ENCODE measurements at regions not wholly inside any gene's neighbourhood (a gene's known extent, or its start where the extent isn't known, plus 50 kb on each side); places are given as distances from the start of the nearest gene placed in this dataset.

DNA sequence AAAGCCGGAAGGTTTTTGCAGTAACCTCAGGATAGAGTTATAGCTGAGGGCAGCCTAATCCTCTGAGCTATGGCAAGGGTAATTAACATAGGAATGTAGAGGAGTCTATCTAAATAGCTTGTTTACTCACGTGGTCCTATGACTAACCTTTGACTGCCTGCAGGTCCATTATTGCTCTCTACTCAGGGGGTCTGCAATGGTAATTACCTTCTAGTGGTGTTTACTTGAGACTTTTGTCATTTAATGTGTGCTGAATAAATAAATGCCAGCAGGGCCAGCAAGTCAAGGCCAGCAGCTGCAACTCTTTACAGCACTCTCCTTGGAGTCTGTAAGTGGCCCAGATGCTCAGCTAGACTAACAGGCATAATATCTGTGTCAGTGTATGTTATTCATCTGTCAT is 212.7 kb upstream of the FMR1 start:
- DNase-seq (ENCODE audit: low spot score): no peak

DNA sequence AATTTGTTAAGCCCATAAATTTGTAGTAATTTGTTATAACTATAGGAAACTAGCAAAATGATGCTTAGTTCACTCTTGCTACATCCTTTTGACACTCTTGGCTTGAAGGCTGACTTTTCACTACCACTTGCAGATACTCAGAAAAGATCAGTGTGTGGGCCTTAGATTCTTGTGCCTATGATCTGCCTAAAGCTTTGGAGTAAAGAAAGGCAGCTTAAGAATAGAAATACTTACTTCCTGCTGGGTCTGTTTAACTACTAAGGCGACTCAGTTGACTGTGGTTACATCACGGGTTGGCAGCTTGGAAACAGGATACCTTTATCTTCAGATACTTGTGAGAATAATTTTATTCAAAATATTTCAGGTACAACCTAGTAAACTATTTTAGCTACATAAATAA is 201.4 kb upstream of the FMR1 start:
- DNase-seq (ENCODE audit: low spot score): no peak

GRCh38 chrX:147733369-147733768 is 178.3 kb upstream of the FMR1 start:
- no peak for DNase-seq (ENCODE audit: low spot score)

DNA sequence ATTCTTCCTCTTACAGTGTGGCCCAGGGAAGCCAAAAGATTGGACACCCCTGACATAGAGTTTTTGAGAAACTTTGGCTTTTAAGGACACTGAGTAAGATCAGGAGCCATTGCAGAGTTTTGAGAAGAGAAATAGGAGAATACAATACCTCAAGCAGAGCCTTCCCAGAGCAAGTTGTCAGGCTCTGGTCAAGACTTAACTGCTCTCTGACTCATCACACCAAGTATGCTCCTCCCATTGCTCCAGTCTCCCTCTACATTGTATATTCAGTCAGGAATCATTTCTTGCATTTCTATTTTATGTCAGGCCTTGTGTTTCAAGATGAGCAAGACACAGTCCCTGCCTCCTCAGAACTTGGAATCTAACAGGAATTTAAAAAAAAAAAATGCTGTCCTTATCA is 176.4 kb upstream of the FMR1 start:
- no peak for DNase-seq (ENCODE audit: low spot score)

GRCh38 chrX:147736045-147736444 is 175.7 kb upstream of the FMR1 start:
- no peak for DNase-seq (ENCODE audit: low spot score)

- no peak for DNase-seq (ENCODE audit: low spot score)
Observed at GRCh38 chrX:147737690-147738089, 174.0 kb upstream of the FMR1 start.

DNA sequence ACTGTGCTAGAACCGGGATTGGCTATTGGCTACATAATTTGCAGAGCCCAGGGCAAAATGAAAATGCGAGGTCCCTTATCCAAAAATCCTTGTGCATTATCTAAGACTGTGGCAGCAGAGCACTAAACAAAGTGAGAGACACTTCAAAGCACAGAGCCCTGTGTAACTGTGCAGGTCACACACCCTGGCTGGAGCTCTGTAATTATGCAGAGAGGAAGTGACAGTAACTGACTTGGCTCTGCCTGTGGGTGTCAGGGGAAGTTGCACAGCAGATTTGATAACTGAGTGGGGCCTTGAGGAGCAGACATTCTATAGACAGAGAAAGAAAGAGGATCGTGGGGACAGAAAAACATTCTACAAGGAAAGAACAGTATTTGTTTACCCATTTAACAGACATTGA is 173.5 kb upstream of the FMR1 start:
- no peak for DNase-seq (ENCODE audit: low spot score)

- DNase-seq (ENCODE audit: low spot score): no peak
Observed at GRCh38 chrX:147739196-147739595, 172.5 kb upstream of the FMR1 start.

GRCh38 chrX:147741776-147742175 is 169.9 kb upstream of the FMR1 start:
- no peak for DNase-seq (ENCODE audit: low spot score)

- no peak for DNase-seq (ENCODE audit: low spot score)
Observed at GRCh38 chrX:147749308-147749707, 162.4 kb upstream of the FMR1 start.

DNA sequence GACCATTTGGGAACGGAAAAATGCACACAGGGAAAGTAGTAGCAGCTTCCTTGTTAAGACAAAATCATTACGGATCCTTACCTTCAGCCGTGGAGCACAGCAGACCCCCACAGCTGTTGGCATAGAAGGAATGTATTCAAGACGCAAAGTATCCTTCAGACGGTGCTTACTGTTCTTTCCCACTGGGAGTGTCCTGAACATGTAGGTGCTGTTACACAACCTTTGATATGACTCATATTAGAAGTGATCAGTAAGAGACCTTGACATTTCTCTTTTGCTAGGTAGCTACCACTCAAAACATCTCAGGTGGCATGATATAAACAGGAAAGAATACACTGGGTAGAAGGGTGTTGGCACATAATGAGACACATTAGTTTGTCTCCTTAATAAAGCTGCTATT is 154.0 kb upstream of the FMR1 start:
- DNase-seq (ENCODE audit: low spot score): no peak

DNA sequence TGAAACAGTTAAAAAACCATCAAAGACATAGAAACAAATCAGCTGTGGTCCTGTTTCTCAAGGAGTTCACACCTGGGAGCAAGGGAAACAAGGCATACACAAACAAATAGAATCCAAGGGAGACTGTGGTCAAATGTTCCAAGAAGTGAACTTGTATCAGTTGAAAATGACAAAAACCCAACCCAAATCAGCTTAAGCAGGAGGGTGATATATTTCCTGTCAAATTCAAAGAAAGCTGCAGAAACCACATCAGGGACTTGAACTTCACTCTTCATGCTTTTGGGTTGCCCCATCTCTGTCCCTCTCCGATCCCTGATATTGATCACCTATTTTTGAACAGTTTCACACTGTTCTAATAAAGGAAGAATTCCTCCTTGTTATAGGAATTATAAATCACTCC is 148.6 kb upstream of the FMR1 start:
- no peak for DNase-seq (ENCODE audit: low spot score)

- no peak for DNase-seq (ENCODE audit: low spot score)
Observed at GRCh38 chrX:147764868-147765267, 146.9 kb upstream of the FMR1 start.

GRCh38 chrX:147770858-147771257 is 140.9 kb upstream of the FMR1 start:
- no peak for DNase-seq (ENCODE audit: low spot score)

- DNase-seq (ENCODE audit: low spot score): no peak
Observed at GRCh38 chrX:147776988-147777387, 134.7 kb upstream of the FMR1 start.

DNA sequence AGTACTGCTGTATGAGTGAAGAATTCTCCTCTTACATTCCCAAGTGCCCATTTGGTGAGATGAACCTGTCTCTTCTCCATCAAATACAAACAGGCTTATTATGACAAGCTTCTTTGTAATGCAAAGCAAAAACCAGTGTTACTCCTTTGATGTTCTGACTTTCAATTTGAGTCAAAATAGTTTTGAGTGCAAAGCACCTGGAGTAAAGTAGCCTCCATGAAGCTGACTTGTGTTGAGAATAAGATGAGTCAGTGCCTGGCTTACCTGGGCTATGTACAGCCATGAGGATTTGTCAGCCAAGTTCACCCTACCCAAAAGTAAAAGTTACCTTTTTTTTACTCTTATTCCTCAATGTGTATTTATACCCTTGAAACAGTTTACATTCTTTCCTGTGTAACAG is 132.5 kb upstream of the FMR1 start:
- DNase-seq (ENCODE audit: low spot score): no peak

GRCh38 chrX:147781844-147782243 is 129.9 kb upstream of the FMR1 start:
- no peak for DNase-seq (ENCODE audit: low spot score)

DNA sequence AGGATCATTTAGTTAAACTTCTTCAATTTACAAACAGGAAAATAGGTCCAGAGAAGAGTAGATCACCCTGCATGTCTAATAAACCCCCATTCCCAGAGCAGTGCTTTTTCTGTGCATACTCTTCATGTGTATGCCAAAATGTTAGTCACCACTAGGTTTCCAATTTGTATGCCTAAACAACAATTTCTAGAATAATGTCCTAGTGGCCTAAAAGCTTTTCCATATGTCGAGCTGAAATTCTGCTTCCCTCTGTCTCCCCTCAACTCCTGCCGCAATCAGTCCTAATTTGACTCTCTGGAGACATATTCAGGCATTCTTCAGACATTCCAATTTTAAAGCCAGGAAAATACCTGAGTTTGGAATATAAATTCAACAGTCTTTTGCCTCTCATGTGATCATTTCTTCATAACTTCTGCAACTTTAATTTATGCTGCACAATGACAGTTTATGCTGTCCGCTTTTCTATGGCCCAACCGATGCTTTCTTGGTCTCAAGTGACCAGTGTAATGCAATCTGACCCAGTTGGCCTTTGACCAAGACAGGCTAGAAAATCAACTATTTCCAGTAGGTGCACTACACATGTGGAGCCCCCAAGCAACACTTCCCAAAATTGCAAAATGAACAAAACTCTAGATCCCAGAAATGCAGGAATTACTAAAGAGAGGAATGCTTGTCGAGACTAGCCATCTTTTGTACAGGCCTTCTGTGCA is 122.9 kb upstream of the FMR1 start:
- no peak for DNase-seq (ENCODE audit: low spot score)

DNA sequence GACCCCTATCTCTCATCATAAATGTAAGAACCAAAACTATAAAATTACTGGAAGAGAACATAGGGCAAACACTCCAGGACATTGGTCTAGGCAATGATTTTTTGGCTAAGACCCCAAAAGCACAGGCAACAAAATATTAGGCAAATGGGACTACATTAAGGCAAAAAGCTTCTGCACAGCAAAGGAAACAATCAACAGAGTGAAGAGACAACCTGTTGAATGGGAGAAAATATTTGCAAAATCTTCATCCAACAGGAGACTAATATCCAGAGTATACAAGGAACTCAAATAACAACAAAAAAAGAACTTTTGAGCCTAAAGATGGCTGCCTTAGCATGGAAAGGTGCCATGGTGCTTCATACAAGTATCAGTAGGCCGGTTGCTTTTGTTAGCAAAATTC is 111.1 kb upstream of the FMR1 start:
- DNase-seq (ENCODE audit: low spot score): no peak

DNA sequence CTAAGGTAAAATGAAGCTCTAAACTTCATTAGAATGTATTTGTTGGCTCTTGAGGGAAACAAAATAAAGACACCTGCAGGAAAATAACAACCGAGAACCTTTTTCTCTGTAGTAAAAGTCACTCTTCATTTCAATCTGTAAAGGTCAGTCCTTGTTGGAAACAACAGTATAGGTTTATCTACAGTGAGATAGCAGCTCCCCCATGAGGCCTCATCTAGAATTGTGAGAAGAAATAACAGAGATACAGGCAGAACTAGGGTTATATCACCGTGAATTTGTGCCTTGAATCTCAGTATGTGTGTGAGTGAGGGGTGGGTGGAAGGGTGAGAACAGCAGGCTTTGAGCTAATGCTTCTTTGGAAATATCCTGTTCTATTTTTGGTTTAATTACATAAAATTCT is 107.8 kb upstream of the FMR1 start:
- peak; percentile 4 for DNase-seq (ENCODE audit: low spot score)

GRCh38 chrX:147811803-147812202 is 99.9 kb upstream of the FMR1 start:
- DNase-seq (ENCODE audit: low spot score): no peak

DNA sequence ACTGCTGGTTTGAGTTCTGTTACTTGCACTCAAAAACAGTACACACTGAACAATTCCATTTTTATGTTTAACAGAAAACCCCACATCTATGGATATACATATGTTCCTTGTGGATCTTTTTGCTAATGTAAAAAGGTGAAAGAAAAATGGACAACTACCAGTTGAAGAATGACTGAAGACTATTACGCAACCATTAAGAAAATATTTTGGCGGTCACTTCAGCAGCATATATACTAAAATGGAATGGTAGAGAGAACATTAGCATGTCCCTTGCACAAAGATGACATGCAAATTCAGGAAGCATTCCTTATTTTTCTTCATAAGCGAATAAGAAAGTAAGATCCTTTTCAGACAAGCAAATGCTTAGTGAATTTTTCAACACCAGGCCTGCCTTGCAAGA is 84.6 kb upstream of the FMR1 start:
- DNase-seq (ENCODE audit: low spot score): no peak

DNA sequence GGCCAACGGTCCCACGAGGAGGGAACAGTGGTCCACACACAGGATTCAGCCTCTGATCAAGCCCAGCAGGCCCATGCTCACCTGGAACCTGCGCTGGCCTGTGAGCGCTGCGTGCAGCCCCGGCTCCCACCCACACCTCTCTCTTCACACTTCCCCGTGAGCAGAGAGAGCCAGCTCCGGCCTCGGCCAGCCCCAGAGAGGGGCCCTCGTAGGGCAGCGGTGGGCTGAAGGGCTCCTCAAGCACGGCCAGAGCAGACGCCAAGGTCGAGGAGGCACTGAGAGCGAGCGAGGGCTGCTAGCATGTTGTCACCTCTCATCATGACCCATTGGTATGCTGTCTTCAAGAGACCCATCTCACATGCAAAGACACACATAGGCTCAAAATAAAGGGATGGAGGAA is 83.0 kb upstream of the FMR1 start:
- no peak for DNase-seq (ENCODE audit: low spot score)

DNA sequence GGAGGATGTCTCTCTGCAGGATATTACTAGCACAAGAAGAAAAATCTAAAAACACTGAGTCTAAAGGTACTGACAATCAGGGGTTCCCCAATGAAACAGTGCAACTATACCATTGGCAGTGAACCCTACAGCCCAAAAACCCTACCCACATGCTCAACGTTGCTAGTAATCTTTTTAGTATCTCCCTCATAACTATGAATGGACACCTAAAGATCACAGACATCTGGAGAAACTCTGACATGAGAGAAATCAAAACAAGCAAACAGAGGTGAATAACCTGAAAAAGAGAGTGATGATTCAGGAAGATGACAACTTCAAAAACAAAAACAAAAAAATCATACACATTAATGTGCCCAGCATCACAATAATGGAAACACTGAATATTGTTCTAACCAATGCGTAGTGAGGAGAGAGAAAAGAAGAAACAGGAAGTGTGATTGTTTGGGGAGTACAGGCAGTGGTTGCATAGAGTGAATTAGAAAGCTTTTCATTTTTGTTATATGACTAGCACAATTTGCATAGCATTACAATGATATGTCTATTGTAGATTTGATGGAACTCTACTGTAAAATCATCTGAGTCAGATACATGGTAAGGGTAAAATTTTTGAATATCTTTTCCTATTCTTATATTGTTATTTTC is 78.9 kb upstream of the FMR1 start:
- no peak for DNase-seq (ENCODE audit: low spot score)
